MM.1S (cell line): ENCODE measurements at regions not wholly inside any gene's neighbourhood (a gene's known extent, or its start where the extent isn't known, plus 50 kb on each side); places are given as distances from the start of the nearest gene placed in this dataset.

Experiments used
- CTCF ChIP-seq: fragments of 300-600 bp; sonication (generic); IDR thresholded peaks from 2 replicates; pipeline ENCODE4 v1.5.1; 2016; ENCODE audit warnings: antibody characterized with exemption, low read length, mixed read lengths
- EZH2 ChIP-seq: fragments of 300-600 bp; sonication (generic); optimal IDR thresholded peaks from 2 replicates; pipeline ENCODE3; 2017; ENCODE audit warnings: low read depth, mild to moderate bottlenecking, antibody characterized with exemption, low read length, mixed read lengths
- EZH2phosphoT487 ChIP-seq: fragments of 300-600 bp; sonication (generic); IDR thresholded peaks from 2 replicates; pipeline ENCODE4 v1.6.1; 2018; ENCODE audit warnings: antibody characterized with exemption, low read length

GRCh38 chr3:135740211-135740610 is 225.3 kb upstream of the PPP2R3A start:
- no peak for TF ChIP-seq CTCF
- TF ChIP-seq EZH2: no peak
- TF ChIP-seq EZH2phosphoT487: no peak
